NCI-H526 treated with DMSO at 0.1 percent for 48 hours (cell line): ENCODE measurements at regions not wholly inside any gene's neighbourhood (a gene's known extent, or its start where the extent isn't known, plus 50 kb on each side); places are given as distances from the start of the nearest gene placed in this dataset.

ENCODE experiments used
- DNase-seq: peaks from one replicate; lab custom pipeline; 2025; lab: John Stamatoyannopoulos, UW

DNA sequence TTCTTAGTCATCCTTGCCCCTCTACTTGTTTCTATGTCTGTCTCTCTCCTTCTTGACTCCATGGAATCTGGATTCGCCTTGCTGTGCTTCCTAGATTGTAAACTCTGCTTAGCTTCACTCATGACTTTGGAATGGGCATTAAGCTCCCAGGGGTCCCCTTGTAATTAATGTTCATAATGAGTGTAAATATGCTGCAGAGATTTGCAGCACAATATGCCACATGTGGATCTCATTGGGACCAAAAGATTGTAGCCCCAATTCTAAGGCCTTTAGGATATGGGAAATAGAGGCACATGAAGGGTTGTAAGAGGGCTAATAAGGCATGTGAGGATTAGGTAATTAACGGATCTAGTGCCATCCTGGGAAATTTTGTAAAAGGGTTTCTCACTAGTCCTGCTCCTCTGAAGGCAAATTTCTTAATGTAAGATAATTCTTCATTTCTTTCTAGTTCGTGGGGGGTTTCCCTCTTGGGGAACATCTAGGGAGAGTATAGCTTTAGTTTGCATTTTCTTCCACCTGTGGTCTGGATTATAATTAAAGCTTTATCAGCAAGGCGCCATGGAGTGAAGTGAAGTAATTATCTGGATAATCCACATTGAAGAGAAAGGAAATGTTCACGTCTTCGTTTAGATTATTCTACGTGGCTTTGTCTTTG is 659.2 kb upstream of the PLXNA2 start:
- DNase-seq: no peak

GRCh38 chr1:208907790-208908189 is 663.6 kb upstream of the PLXNA2 start:
- DNase-seq: no peak

DNA sequence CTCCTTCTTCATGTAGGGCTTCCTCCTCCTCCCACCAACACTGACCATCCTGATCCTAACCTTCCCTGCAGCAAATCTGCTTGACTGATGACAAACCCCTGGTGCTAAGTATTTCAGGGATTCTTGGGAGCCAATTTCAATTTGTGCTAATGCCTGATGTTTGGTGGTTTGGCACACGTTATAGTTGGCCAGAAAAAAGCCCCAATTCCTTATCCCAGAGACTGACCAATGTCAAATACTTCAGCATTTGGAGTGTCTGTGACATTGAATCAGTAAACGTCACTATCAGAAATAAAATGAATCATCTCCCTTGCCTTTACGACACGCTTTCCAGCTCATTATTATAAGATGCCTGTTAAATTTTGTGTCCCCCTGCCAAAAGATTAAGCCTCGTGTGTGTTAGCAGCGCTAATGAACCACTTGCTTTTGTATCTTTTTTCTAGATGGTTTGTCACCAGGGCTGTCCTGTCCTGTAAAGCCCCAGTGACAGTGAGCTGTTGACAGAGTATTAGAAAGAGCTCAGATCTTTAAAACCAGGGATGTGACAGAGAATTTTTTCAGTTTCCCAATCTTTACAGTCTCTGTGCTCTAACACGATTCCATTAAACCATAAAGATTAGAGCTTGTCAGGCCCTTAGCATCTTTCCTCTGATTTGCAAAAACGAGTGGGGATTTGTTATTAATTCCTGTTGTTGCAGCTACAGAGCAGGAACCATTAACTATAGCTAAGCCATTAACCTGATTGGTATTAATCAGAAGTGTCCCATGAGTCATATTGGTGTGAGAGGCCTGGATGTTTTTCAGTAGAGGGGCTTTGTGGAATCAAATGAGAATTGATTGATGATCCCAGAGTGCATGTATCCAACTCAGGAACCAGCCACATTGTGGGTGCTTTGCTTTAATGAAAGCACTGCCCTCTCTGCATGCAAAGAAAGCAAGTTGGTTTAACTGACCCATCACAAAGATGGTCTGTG is 665.1 kb upstream of the PLXNA2 start:
- no peak for DNase-seq

- no peak for DNase-seq
Measured at GRCh38 chr1:208910161-208910560, 666.0 kb upstream of the PLXNA2 start.

GRCh38 chr1:208917281-208917680 is 666.2 kb upstream of the CAMK1G start:
- DNase-seq: no peak

- DNase-seq: no peak
Measured at GRCh38 chr1:208917723-208918122, 665.8 kb upstream of the CAMK1G start.

DNA sequence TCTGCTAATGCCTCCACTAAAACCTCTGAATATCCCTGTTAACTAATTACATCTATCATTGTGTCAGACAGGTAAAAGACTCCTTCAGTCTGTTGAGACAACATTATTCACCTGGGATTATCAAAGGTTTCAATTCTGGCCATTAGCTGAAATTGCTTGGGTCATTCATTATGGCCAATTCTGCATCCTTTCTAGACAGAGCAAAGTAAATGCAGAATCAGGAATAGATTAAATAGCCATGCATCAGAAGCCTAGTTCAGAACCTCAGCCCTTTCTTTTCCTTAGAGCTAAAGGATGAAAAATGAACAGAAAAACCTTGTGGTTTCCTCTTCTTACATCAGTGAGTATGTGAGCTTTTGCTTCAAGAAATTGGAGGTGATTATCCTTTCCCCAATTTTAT is 665.4 kb upstream of the CAMK1G start:
- no peak for DNase-seq

GRCh38 chr1:208919371-208919770 is 664.1 kb upstream of the CAMK1G start:
- no peak for DNase-seq

DNA sequence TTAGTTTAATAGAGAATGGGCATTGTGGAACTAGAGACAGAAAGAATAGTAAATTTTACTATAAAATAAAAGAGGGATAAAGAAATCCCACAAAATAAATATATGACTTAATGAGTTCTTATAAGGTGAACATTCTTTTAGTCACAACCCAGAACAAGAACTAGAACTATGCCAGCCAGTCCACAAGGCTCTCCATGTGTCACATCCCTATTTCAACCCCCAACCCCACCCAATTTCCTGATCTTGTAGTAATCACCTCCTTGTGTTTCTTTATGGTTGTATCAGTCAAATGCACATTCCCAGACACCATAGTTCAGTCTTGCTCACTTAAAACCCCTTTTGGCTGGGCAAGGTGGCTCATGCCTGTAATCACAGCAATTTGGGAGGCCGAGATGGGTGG is 662.3 kb upstream of the CAMK1G start:
- no peak for DNase-seq

DNA sequence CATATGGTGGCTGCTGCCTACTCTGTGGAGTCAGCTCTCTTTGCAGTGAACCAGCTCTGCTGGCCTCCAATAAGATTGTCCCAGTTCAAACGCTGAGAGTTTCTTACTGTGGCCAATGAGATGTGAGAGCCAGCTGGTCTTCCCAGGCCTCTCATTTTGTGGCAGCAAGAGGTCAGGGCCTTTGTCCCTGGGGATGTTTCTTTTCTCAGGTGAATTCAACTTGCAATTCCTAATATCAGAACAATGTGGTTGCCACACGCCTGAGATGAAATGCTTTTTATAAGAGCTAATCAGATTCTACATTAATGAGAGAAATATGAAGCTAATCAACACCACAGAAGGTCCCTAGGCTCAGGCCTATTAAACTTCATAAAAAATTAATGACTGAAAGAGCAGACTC is 660.1 kb upstream of the CAMK1G start:
- DNase-seq: no peak

DNA sequence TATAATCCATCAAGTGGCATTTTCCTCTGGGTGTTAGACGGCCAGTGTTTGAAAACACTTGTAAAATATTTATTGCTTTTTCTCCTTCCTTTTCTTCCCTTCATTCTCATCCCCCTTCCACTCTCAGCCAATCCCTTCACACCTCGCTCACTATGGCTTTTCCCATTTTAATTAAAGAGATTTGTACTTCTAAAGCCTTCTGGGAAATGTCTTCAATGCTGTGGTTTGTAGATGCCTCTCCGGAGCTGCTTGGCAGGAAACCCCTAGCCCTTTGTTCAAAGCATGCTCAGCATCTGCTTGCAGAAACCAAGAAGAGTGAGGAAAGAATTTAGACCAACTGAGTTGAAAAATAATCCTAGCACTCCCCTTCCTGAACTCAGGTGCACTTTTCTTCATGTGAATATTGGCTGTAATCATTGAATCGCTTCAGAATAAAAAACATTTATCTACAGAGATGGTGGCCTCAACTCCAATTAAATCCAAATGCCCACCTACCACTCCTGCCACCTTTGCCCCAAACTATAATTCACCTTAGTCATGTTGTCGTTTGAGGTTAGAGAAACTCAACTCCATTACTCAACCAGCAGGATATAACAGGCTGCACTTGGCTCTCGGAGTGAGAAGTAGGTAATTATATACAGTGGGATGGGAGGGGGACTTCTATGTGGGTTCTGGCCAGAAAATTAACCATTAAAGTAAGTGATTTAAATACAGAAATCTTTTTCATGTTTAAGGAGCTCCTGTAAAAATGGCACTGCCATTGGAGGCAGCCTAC is 659.4 kb upstream of the CAMK1G start:
- DNase-seq: no peak

GRCh38 chr1:208924928-208925327 is 658.6 kb upstream of the CAMK1G start:
- DNase-seq: no peak

GRCh38 chr1:208928349-208929010 is 655.0 kb upstream of the CAMK1G start:
- DNase-seq: no peak

DNA sequence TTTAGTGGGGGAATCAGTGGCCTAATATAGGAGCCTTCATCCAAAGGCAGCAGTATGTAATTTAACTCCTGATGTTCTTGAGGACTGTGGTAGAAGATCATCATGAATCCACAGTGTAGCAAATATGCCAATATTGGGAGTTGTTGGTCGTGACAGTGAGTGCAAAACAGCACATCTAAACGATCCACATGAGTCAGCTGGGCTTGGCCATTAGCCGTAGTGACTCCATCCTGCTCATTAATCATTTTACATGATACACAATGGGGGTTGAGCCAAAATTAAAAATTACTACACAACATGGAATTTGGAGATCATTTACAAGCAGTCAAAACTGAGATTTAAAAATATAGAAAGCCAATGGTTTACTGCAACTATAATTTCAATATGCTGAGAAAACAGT is 653.9 kb upstream of the CAMK1G start:
- no peak for DNase-seq

GRCh38 chr1:208931936-208932335 is 651.6 kb upstream of the CAMK1G start:
- no peak for DNase-seq

DNA sequence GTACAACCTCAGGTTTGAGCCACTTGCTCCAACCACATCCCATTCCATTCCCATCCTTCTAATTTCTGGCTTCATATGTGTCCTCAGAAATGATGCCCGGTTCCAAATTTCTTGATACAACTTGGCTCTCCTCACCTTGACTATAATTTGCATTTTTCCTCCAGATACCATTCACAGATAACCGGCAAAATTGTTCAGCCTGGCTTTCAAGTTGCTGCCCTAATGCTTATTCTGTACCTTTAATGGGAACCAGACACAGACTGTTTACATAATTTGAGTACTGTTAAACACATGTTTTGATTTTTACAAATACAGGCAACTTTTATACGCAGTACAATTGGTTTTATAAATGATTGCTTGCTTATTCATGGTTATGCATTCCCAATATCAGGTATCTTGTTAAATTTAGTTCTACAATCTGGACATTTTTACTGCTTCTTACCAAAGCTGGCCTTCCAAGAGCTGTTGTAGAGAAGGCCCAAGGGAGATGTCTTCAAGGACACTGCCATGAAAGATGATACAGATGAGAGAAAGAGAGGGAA is 649.5 kb upstream of the CAMK1G start:
- DNase-seq: no peak

DNA sequence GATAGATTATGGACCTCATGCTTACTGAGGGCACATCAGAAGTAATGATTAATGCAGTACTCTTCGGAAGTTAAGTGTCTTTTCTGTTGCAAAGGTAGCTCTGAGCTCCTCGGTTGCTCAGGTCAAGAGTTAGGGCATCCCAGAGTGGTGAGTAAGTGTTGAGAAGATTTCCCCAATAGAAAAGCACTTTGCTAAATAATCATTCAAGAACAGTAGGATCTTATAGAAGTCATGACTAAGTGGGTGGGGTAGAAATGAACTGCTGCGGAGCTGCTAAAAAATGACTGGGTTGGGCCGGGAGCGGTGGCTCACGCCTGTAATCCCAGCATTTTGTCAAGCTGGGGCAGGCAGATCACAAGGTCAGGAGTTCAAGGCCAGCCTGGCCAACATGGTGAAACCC is 648.6 kb upstream of the CAMK1G start:
- DNase-seq: no peak

GRCh38 chr1:208935517-208936187 is 647.9 kb upstream of the CAMK1G start:
- DNase-seq: no peak

GRCh38 chr1:208939537-208940085 is 643.9 kb upstream of the CAMK1G start:
- DNase-seq: no peak

- no peak for DNase-seq
Measured at GRCh38 chr1:208942394-208943130, 641.0 kb upstream of the CAMK1G start.
